Common myeloid progenitor, CD34-positive (primary cell): ENCODE measurements at regions not wholly inside any gene's neighbourhood (a gene's known extent, or its start where the extent isn't known, plus 50 kb on each side); places are given as distances from the start of the nearest gene placed in this dataset.
A peak's percentile ranks its signal among the peaks of the same experiment; 100 is the strongest.
"Not testable (repeated sequence)": the region's sequence is repeated elsewhere in the genome, so short reads cannot be mapped to it uniquely, and the experiment has no call there.

Experiments used
- CTCF ChIA-PET: fragments of 350-600 bp; sonication (Branson Sonifier 250); formaldehyde crosslinking; loops from one replicate; lab custom pipeline; 2021; ENCODE audit warnings: antibody characterized with exemption; lab: Charles Lee
- POLR2A ChIA-PET: fragments of 350-600 bp; sonication (Branson Sonifier 250); formaldehyde crosslinking; loops from one replicate; lab custom pipeline; 2021; ENCODE audit warnings: antibody characterized with exemption; lab: Charles Lee
- DNase-seq, 3 donors: peaks; one replicate each; pipeline versions ENCODE4 v3.0.0 to v3.0.0-alpha.2; 2013
- H3K27ac ChIP-seq, 2 experiments: 1 replicate in 1 of 2; 2 replicates in 1 of 2; pipeline ENCODE4 v1.7.0; 2013; ENCODE audit warnings: inconsistent platforms in 2 of 2, low read length in 2 of 2, mild to moderate bottlenecking in 2 of 2, low read depth in 1 of 2, moderate library complexity in 1 of 2; ENCODE audit not compliant: severe bottlenecking in 2 of 2, insufficient read depth in 1 of 2, poor library complexity in 1 of 2
- H3K27me3 ChIP-seq, 5 experiments: replicated peaks in 2 of 5; 1 replicate in 3 of 5; 2 replicates in 2 of 5; pipeline versions ENCODE4 v1.6.1 to v1.7.0; 2013; ENCODE audit warnings: low read length in 4 of 5, mild to moderate bottlenecking in 2 of 5, moderate library complexity in 2 of 5, inconsistent platforms in 1 of 5; ENCODE audit not compliant: insufficient read depth in 5 of 5, control insufficient read depth in 4 of 5
- H3K36me3 ChIP-seq, 4 experiments: 1 replicate in 2 of 4; 2 replicates in 2 of 4; pipeline versions ENCODE4 v1.6.1 to v1.7.0; 2013; ENCODE audit warnings: low read length in 3 of 4, control low read depth in 1 of 4, mild to moderate bottlenecking in 1 of 4; ENCODE audit not compliant: control insufficient read depth in 4 of 4, insufficient read depth in 4 of 4
- H3K4me1 ChIP-seq, 4 experiments: 1 replicate in 3 of 4; 2 replicates in 1 of 4; pipeline versions ENCODE4 v1.6.1 to v1.7.1; 2013; ENCODE audit warnings: low read length in 3 of 4, mild to moderate bottlenecking in 3 of 4, control low read depth in 1 of 4, inconsistent platforms in 1 of 4, moderate library complexity in 1 of 4; ENCODE audit not compliant: control insufficient read depth in 4 of 4, insufficient read depth in 4 of 4; ENCODE audit errors: control extremely low read depth in 1 of 4
- H3K4me3 ChIP-seq, 7 experiments: 1 replicate in 4 of 7; 2 replicates in 3 of 7; pipeline versions ENCODE4 v1.5.1 to v1.7.0; 2013; ENCODE audit warnings: mild to moderate bottlenecking in 7 of 7, low read length in 6 of 7, moderate library complexity in 6 of 7, inconsistent platforms in 2 of 7, low read depth in 2 of 7, control low read depth in 1 of 7; ENCODE audit not compliant: insufficient read depth in 4 of 7, control insufficient read depth in 1 of 7; ENCODE audit errors: extremely low read depth in 1 of 7
- H3K9me3 ChIP-seq, 5 experiments: 1 replicate in 4 of 5; 2 replicates in 1 of 5; pipeline versions ENCODE4 v1.6.1 to v1.7.1; 2013; ENCODE audit warnings: low read length in 4 of 5, mild to moderate bottlenecking in 2 of 5, inconsistent platforms in 1 of 5, low read depth in 1 of 5, moderate library complexity in 1 of 5; ENCODE audit not compliant: control insufficient read depth in 4 of 5, insufficient read depth in 2 of 5; ENCODE audit errors: control extremely low read depth in 1 of 5
- WGBS: methylation state at CpG from one replicate; pipeline ENCODE4 v1.1.5; 2013; ENCODE audit not compliant: insufficient coverage; 5-methylcytosine and 5-hydroxymethylcytosine counted together

DNA sequence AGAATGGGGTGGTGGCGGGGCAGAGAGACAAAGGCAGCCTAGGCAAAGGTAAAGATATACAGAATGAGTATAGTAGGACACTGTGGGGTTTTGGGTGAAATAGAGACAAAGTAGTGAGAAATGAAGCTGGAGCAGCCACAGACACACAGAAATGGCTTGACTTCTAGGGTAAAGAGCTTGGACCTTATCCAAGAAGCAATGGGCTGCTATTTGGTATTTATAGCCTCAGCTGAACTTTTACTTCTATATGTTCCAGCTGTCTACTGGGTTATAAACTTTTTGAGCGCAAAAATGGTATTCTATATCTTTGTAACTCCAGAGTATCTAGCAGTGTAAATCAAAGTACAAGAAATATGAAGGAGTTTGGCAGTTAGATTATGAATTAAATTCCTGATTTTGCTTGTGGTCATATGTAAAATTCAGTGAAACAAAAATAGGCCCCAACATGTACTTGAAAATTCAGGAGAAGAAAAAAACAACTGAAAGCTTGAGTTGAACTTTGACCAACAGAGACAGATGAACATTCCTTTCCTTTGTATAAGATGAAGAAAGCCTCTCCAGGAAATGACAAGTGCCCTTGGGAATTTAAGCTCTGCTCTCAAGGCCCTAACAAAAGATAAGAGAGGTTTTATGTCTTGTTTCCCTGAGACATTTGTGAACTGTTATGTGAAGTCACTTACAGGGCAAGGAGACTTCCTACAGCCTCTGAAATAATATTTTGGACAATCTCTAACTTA lies 64.6 kb upstream of the XIST start:
- Histone ChIP-seq H3K27ac (no peak overlapping the region), H3K9me3 (no peaks in the 10 kb centered on the region), H3K36me3 (no peaks in the 10 kb centered on the region), H3K4me1 (no peaks in the 10 kb centered on the region), H3K27me3 (no peaks in the 10 kb centered on the region), H3K4me3 (no peak overlapping the region)
- CTCF ChIA-PET, result no interaction called here
- POLR2A ChIA-PET, result no interaction called here
- DNase-seq, result no peak
- 100% methylated on average over 1 of the region's 2 CpGs for WGBS

DNA sequence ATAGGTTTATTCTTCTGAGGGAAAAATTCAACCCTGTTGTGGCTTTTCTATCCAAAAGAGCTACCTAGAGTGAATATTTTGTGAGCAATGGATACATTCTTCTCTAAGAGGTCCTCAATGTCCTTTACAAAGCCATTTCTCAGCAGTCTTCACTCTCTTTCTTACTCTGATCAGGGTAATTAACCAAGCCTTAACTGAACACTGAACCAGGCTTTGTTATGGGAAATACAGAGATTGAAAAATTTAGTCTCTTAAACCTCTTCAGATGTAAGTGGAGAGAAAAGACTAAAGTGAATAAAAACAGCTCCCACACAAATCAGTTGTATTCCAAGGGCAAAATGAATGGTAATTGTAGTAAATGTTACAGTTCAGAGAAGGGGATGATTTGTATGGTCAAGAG lies 64.0 kb upstream of the XIST start:
- no peaks in the 10 kb centered on the region for H3K36me3 ChIP-seq
- ChIA-PET POLR2A (no interaction called here), CTCF (no interaction called here)
- no peaks in the 10 kb centered on the region for H3K4me1 ChIP-seq
- no peak overlapping the region for H3K27ac ChIP-seq
- no peak overlapping the region for H3K4me3 ChIP-seq
- DNase-seq, result no peak
- H3K9me3 ChIP-seq, result no peaks in the 10 kb centered on the region
- no peaks in the 10 kb centered on the region for H3K27me3 ChIP-seq

DNA sequence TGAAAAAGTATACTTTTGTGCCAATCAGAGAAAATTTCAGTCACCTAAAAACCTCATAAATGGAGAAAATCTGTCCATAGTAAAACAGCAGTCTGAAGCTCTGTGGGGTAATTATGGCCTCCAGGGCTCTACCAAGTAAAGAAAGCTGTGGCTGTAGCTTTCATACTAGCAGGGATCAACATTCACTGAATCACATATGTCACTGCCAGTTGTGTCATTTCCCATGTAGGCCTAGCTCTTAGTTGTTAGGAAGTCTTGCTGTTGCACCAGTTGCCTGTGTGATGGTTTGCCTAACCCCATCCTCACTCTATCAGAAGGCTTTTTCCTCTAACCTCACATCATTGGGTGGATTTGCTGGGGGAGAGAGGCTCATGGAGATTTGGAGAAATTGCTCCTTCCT lies 62.3 kb upstream of the XIST start:
- DNase-seq, H3K9me3 ChIP-seq, H3K4me3 ChIP-seq, CTCF ChIA-PET, H3K4me1 ChIP-seq, H3K27ac ChIP-seq, H3K36me3 ChIP-seq, POLR2A ChIA-PET, H3K27me3 ChIP-seq: not testable (repeated sequence)

DNA sequence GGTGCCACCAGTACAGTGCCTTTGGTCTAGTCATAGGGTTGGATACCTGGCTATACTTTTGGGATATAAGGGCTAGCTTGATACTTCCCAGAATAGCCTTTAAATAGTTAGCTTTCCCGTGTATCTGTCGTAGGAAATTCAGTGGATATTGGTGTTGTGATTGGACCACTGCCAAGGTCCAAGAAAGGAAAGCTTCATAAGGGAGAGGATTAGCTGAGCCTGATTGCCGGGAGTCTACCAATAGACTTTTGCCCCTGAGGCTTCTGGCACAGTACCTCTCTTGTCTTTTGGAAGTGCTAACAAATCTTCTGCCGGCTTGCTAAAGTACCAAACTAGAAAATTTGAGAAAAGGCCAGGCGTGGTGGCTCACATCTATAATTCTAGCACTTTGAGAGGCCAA lies 61.1 kb upstream of the XIST start:
- 88% methylated on average over 5 of the region's 5 CpGs for WGBS
- ChIA-PET POLR2A (no interaction called here), CTCF (no interaction called here)
- Histone ChIP-seq H3K27ac (no peak overlapping the region), H3K4me1 (no peaks in the 10 kb centered on the region), H3K4me3 (no peak overlapping the region), H3K27me3 (no peaks in the 10 kb centered on the region), H3K9me3 (no peaks in the 10 kb centered on the region), H3K36me3 (no peaks in the 10 kb centered on the region)
- DNase-seq, result no peak

DNA sequence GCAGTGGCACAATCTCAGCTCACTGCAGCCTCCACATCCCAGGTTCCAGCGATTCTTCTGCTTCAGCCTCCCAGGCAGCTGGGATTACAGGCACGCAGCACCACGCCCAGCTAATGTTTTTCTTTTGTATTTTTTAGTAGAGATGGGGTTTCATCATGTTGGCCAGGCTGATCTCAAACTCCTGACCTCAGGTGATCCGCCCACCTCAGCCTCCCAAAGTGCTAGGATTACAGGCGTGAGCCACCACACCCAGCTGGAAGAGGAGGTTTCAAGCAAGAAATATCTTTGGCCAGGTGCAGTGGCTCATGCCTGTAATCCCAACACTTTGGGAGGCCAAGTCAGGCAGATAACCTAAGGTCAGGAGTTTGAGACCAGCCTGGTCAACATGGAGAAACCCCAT lies 59.4 kb upstream of the XIST start:
- POLR2A ChIA-PET, result not testable (repeated sequence)
- 100% methylated on average over 1 of the region's 5 CpGs for WGBS

DNA sequence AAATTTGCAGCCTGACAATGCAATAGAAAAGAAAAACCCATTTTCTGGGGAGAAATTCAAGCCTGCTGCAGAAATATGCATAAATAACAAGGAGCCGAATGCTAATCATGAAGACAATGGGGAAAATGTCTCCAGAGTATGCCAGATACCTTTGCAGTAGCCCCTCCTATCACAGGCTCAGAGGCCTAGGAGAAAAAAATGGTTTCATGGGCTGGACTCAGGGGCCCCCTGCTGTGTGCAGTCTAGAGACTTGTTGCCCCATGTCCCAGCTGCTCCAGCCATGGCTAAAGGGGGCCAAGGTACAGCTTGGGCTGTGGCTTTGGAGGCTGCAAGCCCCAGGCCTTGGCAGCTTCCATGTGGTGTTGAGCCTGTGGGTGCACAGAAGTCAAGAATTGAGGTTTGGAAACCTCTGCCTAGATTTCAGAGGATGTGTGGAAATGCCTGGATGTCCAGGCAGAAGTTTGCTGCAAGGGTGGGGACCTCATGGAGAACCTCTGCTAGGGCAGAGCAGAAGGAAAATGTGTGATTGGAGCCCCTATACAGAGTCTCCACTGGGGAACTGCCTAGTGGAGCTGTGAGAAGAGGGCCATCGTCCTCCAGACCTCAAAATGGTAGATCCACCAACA lies 53.3 kb upstream of the XIST start:
- 82% methylated on average over 2 of the region's 2 CpGs for WGBS
- DNase-seq, result not testable (repeated sequence)

More for the DNA sequence above, 59.4 kb upstream of the XIST start:
- H3K4me3 ChIP-seq, H3K27me3 ChIP-seq, H3K36me3 ChIP-seq, H3K27ac ChIP-seq, CTCF ChIA-PET, H3K4me1 ChIP-seq, H3K9me3 ChIP-seq, DNase-seq: not testable (repeated sequence)

DNA sequence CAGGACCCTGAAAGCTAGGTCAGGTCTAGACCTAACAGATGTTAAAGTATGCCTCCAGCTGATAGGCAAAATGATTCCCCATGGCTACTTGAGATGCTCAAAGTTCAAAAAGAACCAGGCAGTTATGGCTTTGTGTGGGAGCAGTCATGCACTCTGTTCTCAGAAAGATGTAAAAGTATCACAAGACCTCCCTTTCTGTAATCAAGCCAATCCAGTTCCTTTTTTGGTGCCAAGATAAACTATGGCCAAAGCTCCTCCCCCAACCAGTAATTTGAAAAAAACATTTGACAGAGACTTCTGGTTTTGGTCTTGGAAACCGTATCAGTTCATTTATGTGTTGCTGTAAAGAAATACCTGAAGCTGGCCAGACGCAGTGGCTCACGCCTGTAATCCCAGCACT lies 51.4 kb upstream of the XIST start:
- no peak overlapping the region for H3K4me3 ChIP-seq
- peak in 1 of 3 donors; percentile 3 for DNase-seq
- H3K9me3 ChIP-seq, result peaks cover 0 to 9% (median 0%) of the 10 kb centered on the region in 5 experiments
- H3K4me1 ChIP-seq, result no peaks in the 10 kb centered on the region
- H3K36me3 ChIP-seq, result no peaks in the 10 kb centered on the region
- POLR2A ChIA-PET, result no interaction called here
- CTCF ChIA-PET, result no interaction called here
- 87% methylated on average over 3 of the region's 3 CpGs for WGBS
- no peak overlapping the region for H3K27ac ChIP-seq
- peaks cover 0 to 3% (median 0%) of the 10 kb centered on the region in 5 experiments for H3K27me3 ChIP-seq

More for the DNA sequence above, 53.3 kb upstream of the XIST start:
- H3K36me3 ChIP-seq, H3K9me3 ChIP-seq, H3K27ac ChIP-seq, H3K4me1 ChIP-seq, POLR2A ChIA-PET, H3K27me3 ChIP-seq, H3K4me3 ChIP-seq, CTCF ChIA-PET: not testable (repeated sequence)
